ENCODE measurements at regions not wholly inside any gene's neighbourhood (a gene's known extent, or its start where the extent isn't known, plus 50 kb on each side); places are given as distances from the start of the nearest gene placed in this dataset.

DNA sequence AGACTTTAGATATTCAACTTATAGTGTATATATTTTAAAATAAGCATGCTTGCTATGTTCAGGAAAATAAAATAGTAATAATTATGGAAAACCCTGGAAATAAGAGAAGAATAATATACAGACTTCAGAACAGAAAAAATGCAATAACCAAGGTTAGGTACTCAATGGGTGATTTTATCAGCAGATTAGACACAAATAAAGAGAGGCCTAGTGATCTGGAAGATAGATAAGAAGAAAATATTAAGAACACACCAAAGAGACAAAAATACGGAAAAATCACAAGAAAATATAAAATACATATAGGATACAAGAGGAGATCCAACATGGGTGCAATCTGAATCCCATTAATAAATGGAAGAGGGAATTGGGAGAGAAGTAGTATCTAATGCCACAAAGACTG is 1348.5 kb upstream of the WWC1 start:
- TF ChIP-seq, protein P1, sequence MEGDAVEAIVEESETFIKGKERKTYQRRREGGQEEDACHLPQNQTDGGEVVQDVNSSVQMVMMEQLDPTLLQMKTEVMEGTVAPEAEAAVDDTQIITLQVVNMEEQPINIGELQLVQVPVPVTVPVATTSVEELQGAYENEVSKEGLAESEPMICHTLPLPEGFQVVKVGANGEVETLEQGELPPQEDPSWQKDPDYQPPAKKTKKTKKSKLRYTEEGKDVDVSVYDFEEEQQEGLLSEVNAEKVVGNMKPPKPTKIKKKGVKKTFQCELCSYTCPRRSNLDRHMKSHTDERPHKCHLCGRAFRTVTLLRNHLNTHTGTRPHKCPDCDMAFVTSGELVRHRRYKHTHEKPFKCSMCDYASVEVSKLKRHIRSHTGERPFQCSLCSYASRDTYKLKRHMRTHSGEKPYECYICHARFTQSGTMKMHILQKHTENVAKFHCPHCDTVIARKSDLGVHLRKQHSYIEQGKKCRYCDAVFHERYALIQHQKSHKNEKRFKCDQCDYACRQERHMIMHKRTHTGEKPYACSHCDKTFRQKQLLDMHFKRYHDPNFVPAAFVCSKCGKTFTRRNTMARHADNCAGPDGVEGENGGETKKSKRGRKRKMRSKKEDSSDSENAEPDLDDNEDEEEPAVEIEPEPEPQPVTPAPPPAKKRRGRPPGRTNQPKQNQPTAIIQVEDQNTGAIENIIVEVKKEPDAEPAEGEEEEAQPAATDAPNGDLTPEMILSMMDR (IDR thresholded peaks at IDR 0.05) = no peak
- TF ChIP-seq POLR2A (IDR thresholded peaks at IDR 0.05) = no peak
